IMR-90 (cell line): ENCODE measurements at regions not wholly inside any gene's neighbourhood (a gene's known extent, or its start where the extent isn't known, plus 50 kb on each side); places are given as distances from the start of the nearest gene placed in this dataset.

Source experiments
- ATAC-seq: fragments of 200-7000 bp; cut with Tn5 transposase; 2 replicates; pipeline ENCODE4 v1.9.1; 2020; ENCODE audit warnings: low read depth, mild to moderate bottlenecking, moderate library complexity
- BruUV-seq: library from RNA; stranded (reverse); fragments of 400-500 nt; replicated peaks from 2 replicates; lab custom pipeline; 2021; lab: Mats Ljungman, UMichigan
- CTCF ChIA-PET: fragments of 300-600 bp; formaldehyde crosslinking; extraction: SDS; loops from one replicate; lab custom pipeline; 2021; ENCODE audit warnings: antibody characterized with exemption; lab: Yijun Ruan, JAX
- POLR2A ChIA-PET: fragments of 300-600 bp; sonication (Branson Sonifier 250); formaldehyde crosslinking; loops from one replicate; lab custom pipeline; 2022; ENCODE audit warnings: antibody characterized with exemption; ENCODE audit not compliant: unreplicated experiment; lab: Charles Lee
- DNase-seq: peaks from one replicate; pipeline ENCODE4 v3.0.0; 2013
- H2AFZ ChIP-seq: replicated peaks from 2 replicates; pipeline ENCODE3; 2013; ENCODE audit warnings: low read length, mild to moderate bottlenecking; ENCODE audit not compliant: poor library complexity
- H2AK5ac ChIP-seq: 2 replicates; pipeline ENCODE4 v1.6.1; 2013; ENCODE audit warnings: low read depth, low read length, inconsistent platforms
- H2AK9ac ChIP-seq: replicated peaks from 2 replicates; pipeline ENCODE3; 2013; ENCODE audit warnings: mild to moderate bottlenecking, low read depth, low read length, moderate library complexity; ENCODE audit not compliant: poor library complexity
- H2BK120ac ChIP-seq: 2 replicates; pipeline ENCODE4 v1.6.1; 2013; ENCODE audit warnings: low read depth, low read length, inconsistent platforms
- H2BK15ac ChIP-seq: 3 replicates; pipeline ENCODE4 v1.6.1; 2013; ENCODE audit warnings: low read depth, low read length, inconsistent platforms
- H2BK20ac ChIP-seq: 2 replicates; pipeline ENCODE4 v1.6.1; 2013; ENCODE audit warnings: low read depth, mild to moderate bottlenecking, inconsistent platforms, low read length, moderate library complexity
- H2BK5ac ChIP-seq: 2 replicates; pipeline ENCODE4 v1.6.1; 2013; ENCODE audit warnings: mild to moderate bottlenecking, low read depth, low read length, inconsistent platforms; ENCODE audit not compliant: poor library complexity, severe bottlenecking
- H3K14ac ChIP-seq: replicated peaks from 2 replicates; pipeline ENCODE4 v1.6.1; 2013; ENCODE audit warnings: low read depth, low read length, inconsistent platforms
- H3K18ac ChIP-seq: 2 replicates; pipeline ENCODE4 v1.6.1; 2013; ENCODE audit warnings: low read depth, low read length, control low read depth
- H3K23ac ChIP-seq: 2 replicates; pipeline ENCODE4 v1.6.1; 2013; ENCODE audit warnings: low read depth, low read length, inconsistent platforms
- H3K27ac ChIP-seq: 2 replicates; pipeline ENCODE4 v1.5.1; 2013; ENCODE audit warnings: mild to moderate bottlenecking, control low read depth, low read length; ENCODE audit not compliant: insufficient read depth
- H3K27me3 ChIP-seq: 2 replicates; pipeline ENCODE4 v1.6.1; 2013; ENCODE audit warnings: low read length; ENCODE audit not compliant: control insufficient read depth, insufficient read depth
- H3K36me3 ChIP-seq: 2 replicates; pipeline ENCODE4 v1.6.1; 2013; ENCODE audit warnings: low read length, mixed read lengths; ENCODE audit not compliant: control insufficient read depth, insufficient read depth
- H3K4ac ChIP-seq: 2 replicates; pipeline ENCODE4 v1.6.1; 2013; ENCODE audit warnings: low read depth, low read length, inconsistent platforms
- H3K4me1 ChIP-seq: 2 replicates; pipeline ENCODE4 v1.6.1; 2013; ENCODE audit warnings: low read length, mixed read lengths; ENCODE audit not compliant: control insufficient read depth, insufficient read depth
- H3K4me2 ChIP-seq: 2 replicates; pipeline ENCODE4 v1.6.1; 2013; ENCODE audit warnings: low read depth, mild to moderate bottlenecking, control low read depth, low read length, moderate library complexity
- H3K4me3 ChIP-seq: 2 replicates; pipeline ENCODE4 v1.5.1; 2013; ENCODE audit warnings: low read depth, mild to moderate bottlenecking, control low read depth, low read length, moderate library complexity; ENCODE audit not compliant: insufficient read depth
- H3K56ac ChIP-seq: 2 replicates; pipeline ENCODE4 v1.6.1; 2013; ENCODE audit warnings: low read length, inconsistent platforms; ENCODE audit not compliant: insufficient read depth; ENCODE audit errors: extremely low read depth
- H3K79me1 ChIP-seq, 2 experiments: 2 replicates each; pipeline ENCODE4 v1.6.1; 2013; ENCODE audit warnings: low read length in 2 of 2, inconsistent platforms in 1 of 2, low read depth in 1 of 2
- H3K9ac ChIP-seq: 2 replicates; pipeline ENCODE4 v1.6.1; 2013; ENCODE audit warnings: low read depth, low read length, control low read depth
- H3K9me1 ChIP-seq: 2 replicates; pipeline ENCODE4 v1.6.1; 2013; ENCODE audit warnings: low read length, inconsistent platforms; ENCODE audit not compliant: insufficient read depth
- H3K9me3 ChIP-seq: 2 replicates; pipeline ENCODE4 v1.6.1; 2013; ENCODE audit warnings: low read length; ENCODE audit not compliant: control insufficient read depth, insufficient read depth
- H4K20me1 ChIP-seq: 2 replicates; pipeline ENCODE4 v1.6.1; 2013; ENCODE audit warnings: low read length, inconsistent platforms; ENCODE audit not compliant: insufficient read depth
- H4K5ac ChIP-seq: 2 replicates; pipeline ENCODE4 v1.6.1; 2013; ENCODE audit warnings: mild to moderate bottlenecking, low read depth, low read length, control low read depth
- H4K8ac ChIP-seq, 2 experiments: 2 replicates each; pipeline ENCODE4 v1.6.1; 2013; ENCODE audit warnings: low read depth in 2 of 2, low read length in 2 of 2, control low read depth in 1 of 2, inconsistent platforms in 1 of 2
- H4K91ac ChIP-seq: 2 replicates; pipeline ENCODE4 v1.6.1; 2013; ENCODE audit warnings: low read depth, low read length, inconsistent platforms; ENCODE audit not compliant: insufficient read depth
- BHLHE40 ChIP-seq: fragments of 150-350 bp; IDR thresholded peaks from 2 replicates; pipeline ENCODE4 v1.6.1; 2016; ENCODE audit warnings: mild to moderate bottlenecking, low read depth, low read length
- CEBPB ChIP-seq: IDR thresholded peaks from 2 replicates; pipeline ENCODE4 v1.6.1; 2012; ENCODE audit warnings: low read depth, low read length, improper control_type of control experiment
- CHD1 ChIP-seq: IDR thresholded peaks from 2 replicates; pipeline ENCODE4 v1.6.1; 2012; ENCODE audit warnings: low read depth, low read length, improper control_type of control experiment
- CTCF ChIP-seq: conservative IDR thresholded peaks from 2 replicates; pipeline ENCODE4 v1.5.1; 2012; ENCODE audit warnings: mild to moderate bottlenecking, low read depth, low read length, improper control_type of control experiment
- ELK1 ChIP-seq: fragments of 150-350 bp; IDR thresholded peaks from 2 replicates; pipeline ENCODE4 v1.6.1; 2016; ENCODE audit warnings: low read depth, mild to moderate bottlenecking, low read length, moderate library complexity, borderline replicate concordance
- FOS ChIP-seq: fragments of 150-350 bp; IDR thresholded peaks from 2 replicates; pipeline ENCODE4 v1.6.1; 2016; ENCODE audit warnings: low read depth, low read length
- MAFK ChIP-seq: IDR thresholded peaks from 2 replicates; pipeline ENCODE4 v1.6.1; 2012; ENCODE audit warnings: low read depth, low read length, improper control_type of control experiment
- MAZ ChIP-seq: IDR thresholded peaks from 2 replicates; pipeline ENCODE4 v1.6.1; 2012; ENCODE audit warnings: low read depth, mild to moderate bottlenecking, low read length, improper control_type of control experiment, moderate library complexity, borderline replicate concordance
- MXI1 ChIP-seq: IDR thresholded peaks from 2 replicates; pipeline ENCODE4 v1.6.1; 2012; ENCODE audit warnings: low read depth, mild to moderate bottlenecking, low read length, moderate library complexity, borderline replicate concordance
- NFE2L2 ChIP-seq: fragments of 150-350 bp; IDR thresholded peaks from 2 replicates; pipeline ENCODE4 v1.6.1; 2016; ENCODE audit warnings: low read depth, mild to moderate bottlenecking, low read length
- POLR2A ChIP-seq: IDR thresholded peaks from 2 replicates; pipeline ENCODE4 v1.6.1; 2012; ENCODE audit warnings: mild to moderate bottlenecking, low read depth, low read length
- RAD21 ChIP-seq: IDR thresholded peaks from 2 replicates; pipeline ENCODE4 v1.6.1; 2012; ENCODE audit warnings: low read length, improper control_type of control experiment
- RCOR1 ChIP-seq: IDR thresholded peaks from 2 replicates; pipeline ENCODE4 v1.6.1; 2012; ENCODE audit warnings: mild to moderate bottlenecking, low read length, improper control_type of control experiment; ENCODE audit not compliant: insufficient replicate concordance
- RFX5 ChIP-seq: IDR thresholded peaks from 2 replicates; pipeline ENCODE4 v1.8.0; 2012; ENCODE audit warnings: low read depth, mild to moderate bottlenecking, low read length, moderate library complexity
- SMC3 ChIP-seq: fragments of 150-350 bp; IDR thresholded peaks from 2 replicates; pipeline ENCODE4 v1.6.1; 2016; ENCODE audit warnings: low read depth, mild to moderate bottlenecking, antibody characterized with exemption, low read length, moderate library complexity
- USF2 ChIP-seq: fragments of 150-350 bp; IDR thresholded peaks from 2 replicates; pipeline ENCODE4 v1.6.1; 2017; ENCODE audit warnings: mild to moderate bottlenecking, antibody characterized with exemption, low read length, low read depth
- WGBS, 2 experiments: methylation state at CpG; one replicate each; pipeline versions ENCODE4 v1.1.5 to v1.1.7; 2013; ENCODE audit warnings: missing lambda C conversion rate in 2 of 2; ENCODE audit not compliant: insufficient read length in 1 of 2; ENCODE audit errors: extremely low coverage in 2 of 2; 5-methylcytosine and 5-hydroxymethylcytosine counted together
- dilution Hi-C: fragments of 300-500 bp; cut with HindIII; formaldehyde crosslinking; loops from one replicate; pipeline ENCODE4 v1.14.3; 2018; ENCODE audit warnings: low sequenced_read_pairs; ENCODE audit not compliant: unreplicated experiment
- in situ Hi-C: fragments of 300-500 bp; cut with MboI; formaldehyde crosslinking; loops from 3 replicates; pipeline ENCODE4 v1.14.3; 2019; ENCODE audit warnings: low sequenced_read_pairs, inconsistent platforms, mixed read lengths
- intact Hi-C: fragments of 100-400 bp; cut with micrococcal nuclease; formaldehyde crosslinking; loops from 2 replicates; pipeline ENCODE4 v1.10.0; 2022

GRCh38 chr1:220325306-220325995 lies 53.2 kb upstream of the RAB3GAP2 start:
- no peak overlapping the region for H3K18ac ChIP-seq
- intact Hi-C loops: no loop called here
- H4K91ac ChIP-seq: no peak overlapping the region
- no peak overlapping the region for H3K9ac ChIP-seq
- H4K5ac ChIP-seq: no peak overlapping the region
- H3K4me1 ChIP-seq: no peaks in the 10 kb centered on the region
- no peaks in the 10 kb centered on the region for H4K20me1 ChIP-seq
- no peaks in the 10 kb centered on the region for H3K36me3 ChIP-seq
- in situ Hi-C loops: no loop called here
- ATAC-seq (no peak), DNase-seq (no peak)
- ChIA-PET POLR2A (no interaction called here), CTCF (no interaction called here)
- no peaks in the 10 kb centered on the region; the same call in 1 of the 2 replicates for H3K27me3 ChIP-seq
- no peak for TF ChIP-seq RAD21
- TF ChIP-seq CTCF: no peak
- TF ChIP-seq MAZ: no peak
- TF ChIP-seq MXI1: no peak
- TF ChIP-seq BHLHE40: no peak
- TF ChIP-seq POLR2A: no peak
- no peak for TF ChIP-seq USF2
- TF ChIP-seq FOS: no peak
- TF ChIP-seq MAFK: no peak
- no peak for TF ChIP-seq NFE2L2
- no peak for TF ChIP-seq RFX5
- no peak for TF ChIP-seq SMC3
- TF ChIP-seq CHD1: no peak
- no peak for TF ChIP-seq ELK1
- no peak for TF ChIP-seq CEBPB
- TF ChIP-seq RCOR1: no peak
- H4K8ac ChIP-seq: no peak overlapping the region
- no peak overlapping the region for H2BK20ac ChIP-seq
- H3K14ac ChIP-seq: no peak overlapping the region
- H2BK120ac ChIP-seq: no peak overlapping the region
- H3K4me3 ChIP-seq: no peak overlapping the region
- H3K9me1 ChIP-seq: no peaks in the 10 kb centered on the region
- no peak overlapping the region for H2AK5ac ChIP-seq
- H2AFZ ChIP-seq: no peak overlapping the region
- no peak overlapping the region for H3K56ac ChIP-seq
- no peak overlapping the region for H3K4me2 ChIP-seq
- no peaks in the 10 kb centered on the region for H3K9me3 ChIP-seq
- H2AK9ac ChIP-seq: no peak overlapping the region
- H2BK5ac ChIP-seq: no peak overlapping the region
- H3K4ac ChIP-seq: no peak overlapping the region
- no peaks in the 10 kb centered on the region for H3K79me1 ChIP-seq
- no peak overlapping the region for H3K23ac ChIP-seq
- dilution Hi-C loops: no loop called here
- no peak overlapping the region for H3K27ac ChIP-seq
- BruUV-seq: no TSS peak
- H2BK15ac ChIP-seq: no peak overlapping the region
- no CpG with 5 or more reads among the region's 4 CpGs for WGBS, 2 experiments
